ENCODE measurements at regions not wholly inside any gene's neighbourhood (a gene's known extent, or its start where the extent isn't known, plus 50 kb on each side); places are given as distances from the start of the nearest gene placed in this dataset.

GRCh38 chr3:26350853-26351252, 271.7 kb upstream of the LRRC3B start:
- TF ChIP-seq MYC (IDR thresholded peaks at IDR 0.05; ENCODE audit: insufficient read depth, insufficient read length, insufficient replicate concordance, low read length, severe bottlenecking) (no peak), EZH2 (IDR thresholded peaks at IDR 0.05; ENCODE audit: borderline replicate concordance, control insufficient read depth, low read depth, low read length) (no peak)
